HG03060 (cell line): ENCODE measurements at regions not wholly inside any gene's neighbourhood (a gene's known extent, or its start where the extent isn't known, plus 50 kb on each side); places are given as distances from the start of the nearest gene placed in this dataset.

Source experiments
- ATAC-seq: cut with Tn5 transposase; IDR thresholded peaks from one replicate; pipeline ENCODE4 v1.9.1; 2021; ENCODE audit warnings: low read depth, moderate number of reproducible peaks; ENCODE audit not compliant: unreplicated experiment

DNA sequence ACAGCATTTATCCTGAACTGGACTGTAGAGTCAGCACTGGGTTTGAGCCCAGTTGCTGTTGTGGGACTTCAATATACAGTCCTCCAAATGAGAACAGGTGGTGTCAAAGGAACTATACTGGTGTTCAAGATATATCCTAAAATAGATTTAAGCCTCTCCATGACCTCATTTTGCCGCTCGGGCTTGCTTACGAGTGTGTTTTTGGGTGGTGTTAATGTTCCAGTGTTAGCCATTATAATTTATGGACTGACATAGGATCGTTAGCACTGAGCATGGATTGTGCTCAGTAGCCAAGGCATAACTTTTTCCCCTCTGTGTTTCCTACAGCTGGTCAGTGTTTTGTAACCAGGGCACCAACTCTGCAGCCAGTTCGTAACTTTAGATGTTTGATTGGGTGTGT, 306.6 kb downstream of the SPATA31D1 start:
- no peak for ATAC-seq

DNA sequence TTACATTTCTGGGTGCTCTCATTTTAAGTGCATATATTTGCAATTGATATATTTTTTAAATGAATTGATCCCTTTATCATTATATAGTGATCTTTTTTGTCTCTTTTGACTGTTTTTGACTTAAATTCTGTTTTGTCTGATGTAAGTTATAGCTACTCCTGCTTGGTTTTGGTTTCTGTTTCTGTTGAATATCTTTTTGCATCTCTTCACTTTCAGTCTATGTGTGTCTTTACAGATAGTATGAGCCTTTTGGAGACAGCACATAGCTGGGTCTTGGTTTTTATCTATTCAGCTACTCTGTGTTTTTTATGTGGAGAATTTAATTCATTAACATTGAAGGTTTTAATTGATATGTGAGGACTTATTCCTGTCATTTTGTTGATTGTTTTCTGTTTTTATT, 311.3 kb downstream of the SPATA31D1 start:
- no peak for ATAC-seq

DNA sequence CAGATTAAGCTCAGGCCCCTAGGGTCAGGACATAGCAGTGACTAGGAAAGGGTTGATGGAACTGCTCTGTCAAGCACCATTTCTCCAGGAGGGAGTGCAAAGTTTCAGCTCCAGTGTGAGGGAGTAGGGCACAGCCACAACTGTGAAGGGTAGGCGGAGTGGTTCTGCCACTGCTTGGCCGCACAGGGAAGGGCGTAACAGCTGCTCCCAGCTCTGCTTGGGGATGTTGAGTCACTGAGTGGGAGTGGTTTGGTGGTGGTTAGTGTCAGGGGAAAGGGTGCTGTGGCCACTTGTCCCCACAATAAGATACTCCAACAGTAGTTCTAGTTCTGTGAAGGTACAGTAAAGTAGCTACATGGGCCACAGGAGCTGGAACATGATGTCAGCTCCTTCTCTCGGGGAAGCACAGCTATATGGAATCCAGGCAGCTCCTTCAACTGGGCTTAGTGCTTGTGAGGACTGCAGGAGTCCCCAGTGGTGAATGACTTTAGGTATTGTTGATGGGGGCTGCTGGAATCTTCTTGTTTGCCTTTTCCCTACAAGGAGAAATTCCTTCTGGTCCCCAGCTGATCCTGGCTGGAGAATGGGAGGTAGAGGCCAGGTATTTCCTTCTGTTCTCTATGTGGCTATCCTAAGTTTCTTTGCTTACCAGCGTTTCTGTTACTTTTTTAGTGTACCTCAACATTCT, 314.5 kb downstream of the SPATA31D1 start:
- no peak for ATAC-seq

DNA sequence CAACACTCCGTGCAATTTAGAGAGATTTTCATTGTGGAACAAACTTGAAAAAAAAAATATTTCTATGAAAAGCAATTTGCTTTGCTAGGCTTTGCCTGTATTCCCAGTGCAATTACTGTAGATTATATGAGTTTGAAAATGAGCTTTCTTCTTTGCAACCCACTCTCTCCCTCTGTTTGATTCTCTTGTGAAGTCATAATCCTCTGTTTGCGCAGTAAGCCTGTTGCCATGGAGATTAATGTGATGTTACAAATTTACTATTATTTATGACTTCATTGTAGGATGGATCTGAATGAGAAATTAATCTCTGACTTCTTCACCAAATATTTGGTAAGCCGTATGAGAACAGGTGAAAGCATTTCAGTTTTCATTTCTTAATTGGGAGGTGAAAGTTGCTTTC, 320.3 kb downstream of the SPATA31D1 start:
- ATAC-seq: no peak

DNA sequence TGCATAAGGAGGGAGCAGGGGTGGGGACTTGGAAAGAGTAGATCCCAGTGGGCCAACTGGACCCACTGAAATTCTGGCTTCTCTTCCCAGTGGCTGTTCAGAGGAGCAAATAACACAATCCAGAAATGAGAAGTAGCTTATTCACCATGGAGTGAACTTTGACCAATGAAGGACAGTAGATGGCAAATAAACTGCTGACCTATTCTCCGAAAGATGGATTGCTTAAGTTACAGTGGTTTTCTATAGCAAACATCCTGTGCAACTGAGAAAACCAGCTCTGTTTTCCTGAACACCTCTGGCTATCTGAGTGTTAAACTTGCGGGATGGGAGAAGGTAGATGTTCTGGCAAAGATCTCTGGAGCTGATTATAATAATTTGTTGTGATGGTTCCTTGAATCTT, 325.1 kb downstream of the SPATA31D1 start:
- no peak for ATAC-seq

DNA sequence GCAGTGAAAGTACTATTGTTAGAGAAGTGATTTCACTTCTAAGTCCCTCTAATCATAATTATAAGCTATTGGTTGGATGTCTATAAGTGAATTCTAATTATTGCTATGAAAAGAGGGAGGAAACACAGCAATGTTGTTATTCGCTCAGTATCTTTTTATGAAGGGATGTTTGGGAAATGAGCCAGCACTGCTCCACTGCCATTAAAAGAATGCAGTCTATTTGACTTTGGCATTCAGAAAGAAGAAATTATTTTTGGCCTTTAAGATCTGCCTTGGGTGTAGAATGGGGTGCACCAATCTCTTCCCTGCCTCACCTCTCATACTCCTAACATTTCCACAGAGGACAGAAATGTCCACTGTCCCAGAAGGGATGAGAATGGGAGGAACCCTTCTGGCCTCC, 332.0 kb downstream of the SPATA31D1 start:
- no peak for ATAC-seq

DNA sequence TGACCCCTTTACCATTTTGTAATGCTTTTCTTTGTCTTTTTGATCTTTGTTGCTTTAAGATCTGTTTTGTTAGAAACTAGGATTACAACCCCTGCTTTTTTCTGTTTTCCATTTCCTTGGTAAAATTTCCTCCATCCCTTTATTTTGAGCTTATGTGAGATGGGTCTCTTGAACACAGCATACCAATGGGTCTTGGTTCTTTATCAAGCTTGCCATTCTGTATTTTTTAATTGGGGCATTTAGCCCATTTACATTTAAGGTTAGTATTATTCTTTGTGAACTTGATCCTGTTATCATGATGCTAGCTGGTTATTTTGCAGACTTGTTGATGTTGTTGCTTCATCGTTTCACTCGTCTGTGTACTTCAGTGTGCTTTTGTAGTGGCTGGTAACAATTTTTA, 337.3 kb downstream of the SPATA31D1 start:
- ATAC-seq: no peak

DNA sequence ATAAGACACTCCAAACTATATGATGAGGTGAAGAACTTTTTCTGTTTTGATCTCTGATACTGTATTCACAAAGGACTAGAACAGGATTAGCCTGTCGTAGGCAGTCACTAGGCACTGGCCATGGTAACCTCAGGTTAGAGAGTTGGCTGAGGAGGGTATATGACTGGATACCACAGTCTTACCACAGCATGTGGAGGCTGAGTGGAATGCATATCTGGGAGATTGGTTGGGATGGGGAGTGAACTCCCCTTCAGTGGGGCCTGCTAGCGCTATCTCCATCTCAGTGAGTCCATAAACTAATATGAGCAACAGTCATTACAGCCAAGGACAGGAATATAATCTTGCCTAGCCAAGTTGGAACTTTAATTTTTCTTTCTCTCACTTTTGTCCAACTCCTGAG, 339.1 kb downstream of the SPATA31D1 start:
- ATAC-seq: no peak

DNA sequence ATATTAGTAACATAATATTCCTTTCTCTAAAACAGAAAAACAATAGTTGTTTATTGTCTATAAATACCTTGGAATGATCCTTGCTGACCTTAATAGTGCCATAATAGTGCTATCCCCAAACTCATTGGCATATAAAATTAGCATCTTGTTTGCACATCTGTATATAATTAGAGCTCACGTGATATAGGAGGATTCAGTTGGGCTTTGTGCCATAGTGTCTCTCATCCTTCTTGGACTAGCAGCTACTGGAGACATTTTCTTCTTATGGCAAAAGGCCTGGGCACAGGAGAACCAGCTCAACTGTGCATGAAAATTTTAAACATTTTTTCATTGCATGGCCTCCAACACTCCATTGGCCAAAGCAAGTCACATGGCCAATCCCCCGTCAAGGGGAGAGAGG, 342.5 kb downstream of the SPATA31D1 start:
- ATAC-seq: no peak

DNA sequence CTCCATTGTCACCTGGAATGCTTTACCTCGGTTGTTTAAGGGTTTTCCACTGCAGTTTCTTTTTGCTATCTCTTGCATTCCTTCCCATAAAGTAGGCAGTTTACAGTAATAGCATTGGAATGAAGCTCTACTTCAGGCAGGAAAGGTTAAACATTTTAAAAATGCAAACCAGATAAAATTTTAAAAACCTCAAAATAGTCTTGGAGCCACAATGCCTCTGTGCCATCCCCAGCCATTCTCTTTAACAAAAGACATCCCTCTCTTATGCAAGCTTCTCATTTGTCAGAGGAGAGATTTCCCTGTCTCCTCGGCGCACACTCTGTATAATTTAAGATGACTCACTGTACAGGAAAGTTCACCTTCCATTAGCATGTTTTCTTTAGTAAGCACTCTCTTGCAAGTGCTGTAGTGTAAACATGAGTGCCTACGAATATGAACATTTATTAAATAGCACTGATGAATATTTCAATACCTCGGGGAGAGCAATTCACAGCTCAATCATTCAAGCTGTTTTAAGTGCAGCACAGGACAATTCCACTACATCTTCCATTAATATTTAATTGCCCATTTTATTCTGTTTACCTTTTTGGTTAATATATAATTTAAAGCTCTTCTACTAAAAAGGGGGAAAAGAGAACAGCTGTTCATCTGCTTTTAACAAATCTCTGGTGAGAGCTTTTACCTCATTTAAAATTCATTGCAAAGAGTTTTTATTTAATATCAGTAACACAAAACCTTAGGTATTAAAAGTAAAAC, 343.6 kb downstream of the SPATA31D1 start:
- no peak for ATAC-seq

DNA sequence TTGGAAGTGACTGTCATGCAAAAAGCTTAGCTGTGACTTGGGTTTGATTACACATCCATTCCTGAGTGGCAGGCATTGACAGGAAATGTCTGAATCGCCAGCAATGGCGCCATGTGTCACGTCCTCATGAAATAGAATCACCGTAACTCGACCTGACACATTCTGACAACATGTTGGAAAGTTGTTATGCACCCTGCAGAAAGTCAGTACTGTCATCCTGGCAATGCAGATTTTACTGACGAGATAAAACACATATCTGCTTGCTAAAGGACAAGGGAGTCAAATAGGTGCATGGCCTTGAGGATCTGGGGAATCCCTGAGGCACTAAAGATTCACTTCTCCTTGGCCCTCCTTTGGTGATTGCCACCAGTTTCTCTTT, 344.2 kb downstream of the SPATA31D1 start:
- ATAC-seq: no peak

DNA sequence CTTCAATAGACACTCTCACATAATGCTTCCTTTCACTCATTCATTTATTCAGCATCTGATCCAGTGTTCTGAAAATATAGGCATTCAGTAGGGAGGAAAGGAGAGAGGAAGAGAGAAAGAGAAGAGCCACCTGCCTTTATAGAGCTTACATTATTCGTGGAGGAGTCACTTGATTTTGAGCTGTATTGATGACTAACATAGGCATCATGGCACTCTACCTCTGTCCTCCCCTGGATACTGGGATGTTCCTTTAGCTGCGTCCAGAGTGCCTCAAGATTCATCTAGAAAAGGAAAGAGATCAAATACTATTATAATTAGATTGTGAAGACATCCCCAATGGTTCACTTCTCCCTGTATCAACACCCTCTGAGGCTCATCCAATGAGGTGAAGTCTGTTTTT, 345.1 kb downstream of the SPATA31D1 start:
- ATAC-seq: no peak

DNA sequence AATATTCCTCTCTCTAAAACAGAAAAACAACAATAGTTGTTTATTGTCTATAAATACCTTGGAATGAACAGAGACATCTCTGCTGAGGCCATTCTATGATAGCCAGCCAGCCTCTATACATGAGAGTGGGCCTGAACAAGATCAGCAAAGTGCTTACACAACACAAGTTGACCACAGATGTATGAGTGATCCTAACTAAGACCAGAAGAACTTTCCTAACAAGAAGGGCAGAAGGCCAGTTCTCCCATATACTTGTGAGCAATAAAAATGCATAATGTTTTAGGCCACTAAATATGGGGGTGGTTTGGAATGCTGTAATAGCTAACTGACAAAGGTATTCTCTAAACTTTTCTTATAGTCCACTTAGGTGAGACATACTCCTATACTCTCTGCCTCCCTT, 345.7 kb downstream of the SPATA31D1 start:
- no peak for ATAC-seq

DNA sequence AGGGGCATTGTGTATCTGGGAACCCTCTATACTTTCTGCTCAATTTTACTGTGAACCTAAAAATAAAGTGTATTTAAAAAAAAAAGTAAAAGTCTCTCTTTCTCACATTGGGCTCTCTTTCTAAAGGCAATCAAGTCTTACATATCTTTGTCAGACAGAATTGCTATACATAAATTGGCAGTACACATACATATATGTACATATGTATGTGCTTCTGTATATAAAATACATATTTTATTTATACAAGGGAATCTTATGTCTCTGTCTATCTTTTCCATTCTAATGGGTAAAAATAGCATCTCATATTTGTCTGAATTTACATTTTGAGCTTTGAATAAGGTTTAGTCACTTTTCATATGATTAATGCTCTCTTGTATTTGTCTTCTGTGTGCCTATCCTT, 348.8 kb downstream of the SPATA31D1 start:
- ATAC-seq: no peak

DNA sequence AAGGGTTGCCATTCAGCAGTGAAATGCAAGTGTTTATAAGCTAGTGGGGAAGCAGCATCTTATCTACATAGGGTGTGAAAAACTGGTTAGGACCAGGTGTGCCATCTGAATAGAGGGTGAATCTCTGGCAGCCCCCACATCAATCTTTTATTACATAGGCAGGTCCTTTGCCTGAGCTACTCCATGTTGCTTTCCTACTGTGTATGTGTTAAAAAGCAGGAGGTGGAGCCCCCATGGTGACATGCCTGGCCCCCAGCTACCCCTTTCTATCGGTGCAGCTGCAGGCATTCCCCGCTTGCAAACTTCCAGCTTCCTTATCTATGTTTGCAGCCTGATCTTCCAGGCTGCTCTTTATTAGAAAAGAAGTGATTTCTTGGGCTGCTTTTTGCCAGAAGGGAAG, 353.5 kb downstream of the SPATA31D1 start:
- no peak for ATAC-seq

DNA sequence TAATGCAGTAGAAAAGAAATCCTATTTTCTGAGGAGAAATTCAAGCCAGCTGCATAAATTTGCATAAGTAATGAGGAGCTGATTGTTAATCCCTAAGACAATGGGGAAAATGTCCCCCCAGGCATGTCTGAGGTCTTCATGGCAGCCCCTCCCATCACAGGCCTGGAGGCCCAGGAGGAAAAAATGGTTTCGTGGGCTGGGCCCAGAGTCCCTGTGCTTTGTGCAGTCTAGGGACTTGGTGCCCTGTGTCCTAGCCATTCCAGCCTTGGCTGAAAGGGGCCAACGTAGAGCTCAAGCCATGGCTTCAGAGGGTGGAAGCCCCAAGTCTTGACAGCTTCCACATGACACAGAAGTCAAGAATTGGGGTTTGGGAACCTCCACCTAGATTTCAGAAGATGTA, 357.5 kb downstream of the SPATA31D1 start:
- ATAC-seq: no peak

DNA sequence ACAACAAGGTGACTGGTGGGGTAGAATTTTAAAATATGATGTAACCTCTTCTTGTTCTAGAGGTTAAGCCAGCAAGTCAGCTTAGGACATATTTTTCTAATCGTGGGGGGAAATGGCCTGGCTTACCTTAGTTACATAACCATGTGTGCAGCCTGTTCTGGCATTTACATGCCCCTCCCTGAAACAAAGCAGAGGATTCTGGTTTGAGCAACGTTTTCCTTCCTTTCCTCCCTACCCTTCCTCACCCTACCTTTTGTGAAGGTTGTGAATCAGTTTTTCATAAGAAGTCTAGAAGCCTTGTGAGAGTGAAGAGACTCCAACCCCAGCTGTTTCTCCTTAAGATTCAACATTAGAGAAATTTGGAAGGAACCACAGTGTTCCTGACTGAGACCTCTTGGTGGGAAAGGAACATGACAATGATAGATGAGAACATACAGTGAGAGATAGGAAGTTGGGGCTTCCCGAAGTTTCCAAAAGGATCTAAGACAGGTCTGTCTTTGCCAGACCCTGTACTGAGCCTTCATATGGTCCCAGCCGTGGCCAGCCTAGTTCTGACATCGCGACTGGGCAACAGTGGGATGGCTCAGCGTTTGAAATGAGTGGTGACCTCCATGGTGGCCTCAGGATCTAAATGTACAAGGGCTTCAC, 365.2 kb downstream of the SPATA31D1 start:
- ATAC-seq: no peak

DNA sequence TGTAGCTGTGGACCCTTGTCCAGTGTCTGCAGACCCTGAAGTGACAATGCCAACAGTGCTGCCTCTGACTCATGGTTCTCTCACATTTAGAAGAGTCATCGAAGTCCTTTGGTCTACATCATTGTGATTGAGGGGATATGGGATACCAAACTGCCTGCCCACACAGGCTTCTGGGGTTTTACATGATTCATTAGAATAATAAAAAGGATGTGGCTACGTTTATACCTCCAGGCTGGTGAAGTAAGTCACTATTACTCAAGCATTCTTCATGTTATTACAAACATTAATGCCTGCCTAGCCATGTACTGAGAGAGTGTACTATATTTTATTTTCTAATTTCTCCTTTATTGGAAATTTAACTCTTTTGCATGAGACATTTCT, 365.7 kb downstream of the SPATA31D1 start:
- ATAC-seq: no peak

DNA sequence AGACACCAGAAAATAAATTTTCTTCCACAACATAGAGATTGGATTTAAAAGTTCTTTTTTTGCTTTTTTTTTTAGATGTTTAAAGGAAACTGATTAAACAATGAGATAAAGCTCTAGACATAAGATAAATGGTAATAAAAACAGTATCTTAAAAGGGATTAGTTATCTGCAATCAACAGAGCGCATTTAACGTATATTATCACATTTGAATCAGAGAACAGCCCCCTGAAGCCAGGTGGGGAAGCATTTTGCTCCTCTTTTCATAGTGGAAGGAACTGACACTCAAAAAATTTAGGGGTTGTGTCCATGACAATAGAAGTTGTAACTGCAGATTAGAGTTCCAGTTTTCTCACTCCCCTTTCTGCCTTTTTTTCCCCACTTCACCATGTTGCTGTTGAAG, 367.6 kb downstream of the SPATA31D1 start:
- ATAC-seq: no peak

DNA sequence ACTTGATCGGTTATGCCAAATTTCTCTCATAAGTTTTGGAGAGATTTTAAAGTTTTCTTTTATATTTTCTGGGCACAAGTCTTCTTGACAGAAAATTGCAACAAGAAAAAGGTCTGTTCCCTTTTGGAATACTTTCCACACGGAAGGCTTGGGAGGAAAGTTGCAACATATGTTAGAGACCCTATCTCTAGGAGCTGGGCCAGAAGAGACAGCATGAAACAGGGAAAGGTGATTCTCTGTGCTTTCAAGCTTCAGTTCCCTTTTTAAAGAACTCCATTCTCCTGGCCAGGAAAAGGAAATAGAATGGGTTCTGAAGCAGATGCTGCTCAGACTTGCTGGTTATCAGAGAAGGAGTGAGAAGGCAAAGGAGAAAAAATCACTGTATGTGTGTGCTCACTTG, 368.3 kb downstream of the SPATA31D1 start:
- no peak for ATAC-seq

DNA sequence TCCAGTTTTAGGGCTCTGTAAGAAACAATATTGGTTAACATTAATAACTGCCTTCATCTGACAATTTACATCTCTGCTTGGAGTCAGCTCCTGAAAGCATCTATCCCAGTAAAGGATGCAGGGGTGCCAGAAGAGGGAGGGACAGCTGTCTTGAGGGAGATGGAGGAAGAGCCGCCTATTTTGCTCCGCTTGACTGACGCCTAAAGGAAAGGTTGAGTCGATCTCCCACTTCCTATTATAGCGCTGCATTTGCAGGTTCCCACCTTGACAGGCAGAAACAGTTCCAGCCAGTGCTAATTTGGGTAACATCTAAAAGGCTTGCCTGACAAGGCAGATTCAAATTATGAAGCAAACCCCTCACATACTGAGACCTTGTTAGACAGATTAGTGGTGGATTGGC, 374.6 kb downstream of the SPATA31D1 start:
- ATAC-seq: no peak

DNA sequence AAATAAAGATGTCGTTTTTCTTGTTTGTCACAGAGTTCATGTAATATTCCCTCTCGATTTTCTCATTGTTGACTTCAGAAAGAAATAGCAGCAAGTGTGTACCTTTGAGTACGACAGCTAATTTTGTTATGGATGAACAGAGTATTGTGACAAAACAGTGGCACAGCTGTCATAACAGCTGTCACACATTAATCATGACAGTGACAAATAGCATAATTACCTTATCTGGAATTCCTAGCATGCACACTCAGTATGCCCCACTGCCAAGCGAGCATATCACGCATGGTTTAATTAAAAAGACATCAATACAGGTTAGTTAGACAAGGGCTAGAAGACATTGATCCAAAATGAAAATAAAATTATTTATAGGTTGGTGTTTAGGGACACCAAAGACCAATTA, 375.1 kb downstream of the SPATA31D1 start:
- ATAC-seq: no peak
